NCI-H526 (cell line): ENCODE measurements at regions not wholly inside any gene's neighbourhood (a gene's known extent, or its start where the extent isn't known, plus 50 kb on each side); places are given as distances from the start of the nearest gene placed in this dataset.

ENCODE experiments used
- DNase-seq, 2 experiments: peaks; one replicate each; lab custom pipeline; 2025; lab: John Stamatoyannopoulos, UW

GRCh38 chr18:27581296-27581904, 396.3 kb upstream of the CHST9 start:
- DNase-seq = no peak

GRCh38 chr18:27579364-27579763, 394.3 kb upstream of the CHST9 start:
- DNase-seq = no peak

DNA sequence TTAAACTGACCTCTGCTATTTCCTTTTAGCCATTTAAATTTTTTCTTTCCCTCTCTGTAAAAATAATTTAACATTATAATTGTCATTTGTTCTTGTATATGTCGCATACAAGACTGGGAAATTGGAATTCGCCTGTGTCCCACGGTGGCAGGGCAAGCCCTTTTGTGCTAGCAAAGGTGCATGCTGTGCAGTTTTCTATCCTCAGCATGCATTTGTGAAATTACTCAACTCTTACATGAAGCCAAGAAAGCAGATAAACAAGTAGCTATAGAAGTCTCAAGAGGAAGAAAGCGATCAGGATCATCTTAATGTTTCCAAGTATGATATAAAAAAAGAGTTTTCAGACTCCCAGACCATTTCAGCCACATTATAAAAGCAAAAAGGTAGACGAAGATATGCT, 392.6 kb upstream of the CHST9 start:
- no peak for DNase-seq

- DNase-seq = no peak
Observed at GRCh38 chr18:27577265-27577664, 392.2 kb upstream of the CHST9 start.

- no peak for DNase-seq
Observed at GRCh38 chr18:27567434-27567833, 382.3 kb upstream of the CHST9 start.

- no peak for DNase-seq
Observed at GRCh38 chr18:27564066-27564465, 379.0 kb upstream of the CHST9 start.

GRCh38 chr18:27558388-27559155, 373.5 kb upstream of the CHST9 start:
- no peak for DNase-seq

DNA sequence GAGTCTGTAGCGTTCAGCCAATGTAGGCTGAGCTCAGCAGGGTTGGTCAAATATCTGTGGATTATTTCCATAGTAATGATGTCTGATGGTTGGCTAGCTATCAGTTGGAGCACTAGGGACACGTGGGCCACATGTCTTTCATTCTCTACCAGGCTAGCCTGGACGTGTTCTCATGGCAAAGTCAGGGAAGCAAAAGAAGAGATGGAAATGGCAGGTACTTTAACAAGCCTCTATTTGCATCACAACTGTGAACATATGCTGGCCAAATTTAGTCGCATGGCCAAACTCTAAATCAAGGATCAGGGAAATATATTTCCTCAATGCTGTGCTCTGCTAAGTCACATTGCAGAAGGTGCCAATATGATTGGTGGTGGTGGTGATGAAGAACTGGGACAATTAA, 371.6 kb upstream of the CHST9 start:
- peak; percentile 18 to 43 for DNase-seq

GRCh38 chr18:27549335-27550039, 364.4 kb upstream of the CHST9 start:
- DNase-seq = no peak

DNA sequence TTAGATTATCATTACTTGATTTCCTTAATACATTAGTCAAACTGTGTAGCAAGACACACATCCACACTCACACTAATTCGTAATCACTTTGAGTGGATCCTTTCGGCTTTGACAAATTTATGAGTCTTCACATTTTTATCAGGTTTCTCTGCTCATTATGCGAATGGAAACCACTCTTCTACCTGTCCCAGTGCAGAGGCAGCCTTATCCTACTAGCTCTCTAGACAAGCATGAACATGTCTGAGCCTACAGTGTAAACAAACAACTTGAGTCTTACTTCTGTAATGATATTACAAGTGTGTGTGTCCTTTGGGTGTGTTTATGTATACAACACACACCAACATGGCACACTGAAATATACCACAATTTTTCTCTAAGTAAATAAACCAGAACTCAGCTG, 361.9 kb upstream of the CHST9 start:
- peak; percentile 36 to 48 for DNase-seq

DNA sequence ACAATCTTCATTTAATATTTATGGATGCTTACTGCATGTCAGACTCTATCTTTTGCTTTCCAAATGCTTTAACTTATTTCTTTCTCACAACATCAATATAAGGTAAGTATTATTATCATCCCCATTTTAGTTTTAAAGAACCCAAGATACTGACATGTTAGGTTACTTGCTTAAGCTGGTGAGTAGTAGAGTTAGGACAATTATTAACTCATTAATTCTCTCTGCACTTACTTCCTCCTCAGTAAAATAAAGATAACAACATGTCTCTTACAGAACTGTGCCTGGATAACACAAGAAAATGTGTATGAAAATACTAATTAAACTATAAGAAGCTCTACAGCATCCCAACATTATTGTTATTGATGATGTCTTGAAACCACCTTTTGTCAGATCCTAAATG, 359.1 kb upstream of the CHST9 start:
- no peak for DNase-seq

DNA sequence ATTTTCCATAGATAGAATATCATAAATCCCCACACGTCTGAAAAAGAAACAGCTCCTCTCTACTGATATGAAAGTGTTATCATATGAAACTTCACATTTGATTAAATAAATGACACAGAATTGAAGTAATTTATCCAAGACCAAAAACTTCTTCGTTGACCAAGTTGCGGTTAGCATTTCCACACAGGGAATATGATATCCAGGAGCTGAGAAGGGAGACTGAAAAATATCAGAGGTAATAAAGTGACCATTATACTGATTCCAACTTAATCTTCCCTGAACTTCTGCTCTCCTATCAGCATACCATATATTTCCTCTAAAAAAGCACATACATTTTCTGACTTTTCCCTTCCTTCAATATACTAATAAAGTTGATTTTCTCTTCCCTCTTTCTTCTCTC, 356.2 kb upstream of the CHST9 start:
- DNase-seq = no peak

DNA sequence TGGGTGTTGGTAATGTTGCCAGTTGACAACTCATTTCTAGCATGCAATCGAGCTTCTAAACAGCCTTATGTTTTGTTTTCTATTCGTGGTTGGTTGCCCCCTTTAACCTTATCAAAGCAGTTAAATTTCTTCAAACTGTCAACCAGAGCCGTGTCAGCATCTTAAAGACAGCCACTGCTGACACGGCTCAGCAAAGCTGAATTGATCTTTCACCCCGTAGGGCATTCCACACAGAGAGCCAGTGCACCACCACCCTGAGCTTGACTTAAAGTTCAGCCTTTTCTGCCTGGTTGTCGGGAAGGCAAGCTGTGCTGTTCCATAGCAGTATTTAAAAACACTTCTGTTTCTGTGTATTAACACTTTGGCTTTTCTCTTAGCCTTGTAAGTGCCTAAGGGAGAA, 355.0 kb upstream of the CHST9 start:
- no peak for DNase-seq

GRCh38 chr18:27528925-27529521, 343.9 kb upstream of the CHST9 start:
- peak in 1 of 2 experiments; percentile 5 for DNase-seq

DNA sequence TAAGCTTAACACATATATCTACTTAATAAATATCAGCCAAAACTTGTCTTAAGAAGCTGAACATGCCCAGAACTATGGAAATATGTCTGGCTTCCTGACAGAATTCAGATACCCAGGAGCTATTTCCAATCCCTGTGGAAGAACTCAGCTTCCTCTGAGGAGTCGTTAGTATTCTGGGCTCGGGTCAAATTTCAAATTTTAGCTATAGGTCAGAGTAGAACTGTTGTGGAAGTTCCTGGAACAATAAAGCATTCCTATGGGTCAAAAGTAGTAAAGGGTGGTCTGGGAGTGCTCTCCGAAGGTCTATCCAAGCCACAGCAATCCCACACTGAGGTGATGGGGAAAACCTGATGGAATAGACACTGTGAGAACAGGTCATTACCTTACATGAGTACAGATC, 342.7 kb upstream of the CHST9 start:
- no peak for DNase-seq

DNA sequence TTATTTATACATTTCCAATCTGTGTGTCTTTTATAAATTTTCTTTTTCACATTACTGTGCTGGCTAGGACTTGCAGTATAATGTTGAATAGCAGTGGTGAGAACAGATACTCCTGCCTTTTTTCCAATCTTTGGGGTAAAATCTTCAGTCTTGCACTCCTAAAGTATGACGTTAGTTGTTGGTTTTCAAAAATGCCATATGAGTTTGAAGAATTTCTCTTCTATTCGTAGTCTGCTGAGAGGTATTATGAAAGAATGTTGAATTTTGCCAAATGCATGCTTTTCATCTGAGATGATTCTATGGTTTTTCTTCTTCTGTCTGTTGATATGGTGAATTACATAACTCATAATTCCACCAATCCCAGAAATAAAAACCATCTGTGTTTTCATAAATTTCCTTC, 335.3 kb upstream of the CHST9 start:
- DNase-seq = no peak

GRCh38 chr18:27510036-27510633, 325.0 kb upstream of the CHST9 start:
- DNase-seq = peak in 1 of 2 experiments; percentile 33

DNA sequence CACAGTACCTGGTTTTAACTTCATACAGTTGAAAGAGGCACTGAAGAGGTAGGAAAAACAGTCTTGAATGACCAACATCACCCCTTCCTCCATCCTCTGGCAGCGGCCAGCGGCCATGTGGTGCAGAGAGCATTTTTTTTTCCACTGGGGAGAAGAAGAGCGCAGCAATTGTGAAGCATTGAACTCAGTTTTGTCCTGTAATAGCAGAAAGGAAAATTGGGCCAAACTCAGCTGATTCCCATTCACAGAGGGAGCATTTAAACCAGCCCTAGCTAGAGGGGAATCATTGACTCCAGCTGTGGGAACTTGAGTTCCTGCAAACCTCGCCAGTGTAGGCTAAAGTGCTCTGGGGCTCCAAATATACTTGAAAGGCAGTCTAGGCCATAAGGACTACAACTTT, 316.6 kb upstream of the CHST9 start:
- no peak for DNase-seq

DNA sequence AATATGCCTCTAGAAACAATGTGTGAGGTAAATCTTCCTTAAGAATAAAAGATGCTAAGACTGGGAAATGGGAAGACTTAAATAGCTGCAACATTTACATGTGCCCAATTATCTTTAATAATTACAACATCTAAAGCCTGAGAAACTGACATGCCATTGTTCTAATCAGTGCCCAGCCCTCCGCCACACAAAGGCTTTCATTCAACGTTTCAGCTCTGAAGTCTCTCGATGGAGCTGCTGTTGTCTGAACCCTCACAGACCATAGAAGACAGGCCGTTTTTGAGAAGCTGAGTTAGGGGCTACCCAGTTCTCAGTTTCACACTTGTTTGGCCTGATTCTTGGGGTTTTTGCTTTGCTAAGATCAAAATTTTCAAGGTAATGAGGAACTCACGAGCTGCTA, 315.4 kb upstream of the CHST9 start:
- no peak for DNase-seq

GRCh38 chr18:27497246-27497645, 312.1 kb upstream of the CHST9 start:
- DNase-seq = no peak

DNA sequence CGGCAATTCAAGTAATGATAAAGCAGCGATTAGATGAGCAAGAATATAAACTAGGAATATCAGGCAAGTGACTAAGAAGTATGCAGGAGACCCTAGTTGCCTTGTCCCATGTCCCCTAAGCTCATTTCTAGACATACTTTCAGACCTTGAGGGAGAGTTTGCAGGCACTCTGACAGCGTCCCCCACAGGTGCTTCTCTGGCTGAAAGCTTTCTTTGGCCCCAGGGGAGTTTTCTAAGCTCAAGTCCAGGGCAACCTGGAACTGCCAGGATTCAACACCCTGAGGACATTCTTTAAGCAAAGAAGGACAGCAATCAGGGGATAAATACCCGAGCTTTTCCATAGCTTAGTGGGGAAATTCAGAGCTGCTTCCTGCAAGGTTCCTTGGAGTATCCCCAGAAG, 308.1 kb upstream of the CHST9 start:
- no peak for DNase-seq

DNA sequence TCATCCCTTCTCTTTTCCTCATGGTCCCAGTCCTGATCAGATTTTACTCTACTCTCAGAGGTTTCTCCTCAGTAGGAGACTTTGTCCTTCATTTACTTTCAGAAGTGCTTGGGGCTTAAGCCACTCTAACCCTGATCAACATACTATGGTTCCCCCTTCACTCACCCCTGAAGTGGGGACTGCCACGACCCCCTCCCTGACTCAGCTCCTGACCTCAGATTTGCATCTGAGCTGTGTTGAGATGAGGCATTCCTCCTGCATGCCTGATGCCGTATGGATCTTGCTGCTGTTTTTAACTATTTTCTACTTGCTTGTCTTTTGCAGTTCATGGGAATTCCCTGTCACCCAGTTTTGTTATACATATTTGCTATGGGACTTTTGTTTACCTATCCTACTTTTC, 306.7 kb upstream of the CHST9 start:
- DNase-seq = no peak
